ENCODE measurements at regions not wholly inside any gene's neighbourhood (a gene's known extent, or its start where the extent isn't known, plus 50 kb on each side); places are given as distances from the start of the nearest gene placed in this dataset.

DNA sequence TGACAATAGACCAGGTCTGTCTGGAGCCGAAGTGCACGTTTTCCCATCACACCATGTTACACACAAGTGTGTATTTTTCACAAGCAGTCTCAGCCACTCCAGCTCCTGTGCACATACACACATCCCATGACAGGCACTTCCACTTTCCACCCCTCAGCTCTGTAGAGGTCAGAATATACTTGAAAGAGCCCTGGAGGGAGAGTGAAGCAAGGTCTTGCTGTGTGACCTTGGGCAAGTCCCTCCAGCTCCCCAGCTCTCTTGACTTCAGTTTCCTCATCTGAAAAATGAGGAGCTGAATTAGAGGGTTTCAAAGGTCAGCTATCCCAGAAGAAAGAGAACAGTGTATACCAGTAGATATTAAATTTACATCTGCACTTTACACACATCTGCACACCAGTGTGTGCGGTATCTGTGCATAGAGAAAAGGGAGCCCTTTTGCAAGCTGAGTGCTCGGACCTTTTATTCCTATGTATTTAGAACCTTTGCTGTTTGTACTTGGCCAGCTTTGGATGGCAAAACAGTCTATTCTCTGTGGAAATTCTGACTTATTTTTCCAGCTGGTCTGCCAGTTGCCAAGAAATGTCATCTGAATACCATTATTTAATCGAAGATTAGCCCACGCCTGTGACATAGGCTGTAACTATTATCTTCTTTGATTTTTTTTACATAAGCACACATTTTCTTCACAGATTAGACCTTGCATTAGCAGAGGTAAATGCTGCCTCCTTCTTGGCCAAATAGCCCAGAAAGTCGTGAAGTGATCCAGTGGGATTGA, 528.0 kb downstream of the BNC2 start:
- DNase-seq (ENCODE audit: low spot score in 2 of 2), result no peak
- Mint-ChIP-seq H3K4me1 (no peaks in the 10 kb centered on the region), H3K9me3 (peaks cover 26% of the 10 kb centered on the region), H3K4me3 (no peak overlapping the region), H3K36me3 (ENCODE audit: insufficient read depth) (no peaks in the 10 kb centered on the region), H3K27ac (ENCODE audit: low read depth) (no peak overlapping the region), H3K27me3 (no peaks in the 10 kb centered on the region)
- no peak for ATAC-seq (replicated peaks; ENCODE audit: extremely low read depth, poor library complexity, severe bottlenecking)

DNA sequence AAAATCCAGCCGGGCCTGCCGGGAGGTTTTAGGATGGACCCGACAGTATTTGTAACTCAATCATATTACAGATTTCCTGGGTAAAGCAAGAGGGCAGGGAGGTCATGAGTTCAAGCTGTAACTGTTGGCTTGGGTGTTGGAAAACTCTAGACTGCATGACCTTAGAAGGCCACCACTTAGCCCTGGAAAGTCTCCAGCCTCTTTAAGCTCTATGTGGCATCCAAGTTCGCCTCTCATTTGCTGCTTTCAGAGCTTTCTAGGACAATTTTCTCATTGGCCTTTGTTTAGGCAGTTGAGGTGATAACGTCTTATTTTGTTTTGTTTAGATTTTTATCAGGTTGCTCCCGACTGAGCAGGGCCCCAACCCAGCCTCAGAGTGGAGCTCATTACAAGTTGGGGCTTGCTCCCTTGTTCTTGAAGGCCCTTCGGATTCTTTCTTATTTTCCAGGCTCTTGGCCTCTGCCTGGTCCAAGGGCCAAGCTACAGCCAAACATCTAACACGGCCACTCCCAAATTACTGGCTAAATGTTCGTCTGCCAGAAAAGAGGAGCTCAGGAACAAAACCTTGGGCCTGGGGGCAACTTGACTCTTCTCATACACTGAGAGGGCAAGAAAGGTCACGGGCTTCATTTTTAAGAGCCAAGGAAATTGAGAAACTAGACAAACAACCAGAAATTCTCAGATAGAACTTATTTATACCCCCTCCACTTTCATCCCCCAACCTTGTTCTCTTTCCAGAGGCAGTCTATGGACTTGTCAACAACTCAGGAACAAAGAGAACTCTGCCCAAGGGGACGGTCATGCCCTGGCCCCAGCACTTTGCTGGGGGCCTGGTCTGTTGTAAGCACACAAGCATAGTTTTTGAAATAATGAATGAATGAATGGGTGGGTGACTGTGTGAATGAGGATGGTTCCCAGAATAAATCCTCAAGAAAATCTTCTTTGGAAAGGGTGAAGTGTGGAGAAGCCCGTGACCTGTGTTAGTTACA, 526.9 kb downstream of the BNC2 start:
- H3K27ac Mint-ChIP-seq (ENCODE audit: low read depth), result no peak overlapping the region
- H3K4me3 Mint-ChIP-seq, result no peak overlapping the region
- H3K4me1 Mint-ChIP-seq, result no peaks in the 10 kb centered on the region
- no peak for ATAC-seq (replicated peaks; ENCODE audit: extremely low read depth, poor library complexity, severe bottlenecking)
- peaks cover 18% of the 10 kb centered on the region for H3K9me3 Mint-ChIP-seq
- no peaks in the 10 kb centered on the region for H3K36me3 Mint-ChIP-seq (ENCODE audit: insufficient read depth)
- no peak for DNase-seq (ENCODE audit: low spot score in 2 of 2)
- H3K27me3 Mint-ChIP-seq, result no peaks in the 10 kb centered on the region

- no peak for DNase-seq (ENCODE audit: low spot score in 2 of 2)
- H3K4me3 Mint-ChIP-seq, result no peak overlapping the region
- no peaks in the 10 kb centered on the region for H3K36me3 Mint-ChIP-seq (ENCODE audit: insufficient read depth)
- no peak overlapping the region for H3K27ac Mint-ChIP-seq (ENCODE audit: low read depth)
- no peaks in the 10 kb centered on the region for H3K27me3 Mint-ChIP-seq
- H3K9me3 Mint-ChIP-seq, result peaks cover 11% of the 10 kb centered on the region
- no peak for ATAC-seq (replicated peaks; ENCODE audit: extremely low read depth, poor library complexity, severe bottlenecking)
- no peaks in the 10 kb centered on the region for H3K4me1 Mint-ChIP-seq
Observed at GRCh38 chr9:16344343-16344742, 526.1 kb downstream of the BNC2 start.

DNA sequence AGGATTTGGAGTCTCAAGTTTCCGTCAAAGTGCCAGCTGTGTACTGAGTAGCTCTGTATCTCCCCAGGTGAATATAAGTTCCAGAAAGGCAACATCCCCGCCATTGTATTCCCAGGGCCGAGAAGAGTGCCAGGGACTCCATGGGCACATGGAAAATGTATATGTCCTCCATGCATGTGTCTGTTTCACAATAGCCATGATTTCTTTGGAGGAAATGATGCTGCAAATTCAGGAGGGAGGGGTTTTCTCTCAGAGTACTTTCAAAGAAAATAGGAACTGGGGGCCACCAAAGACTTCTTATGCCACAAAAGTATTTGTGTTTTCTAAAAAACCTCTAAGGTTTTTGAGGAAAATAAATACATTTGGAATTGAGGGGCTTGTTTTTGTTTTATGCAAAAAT, 524.6 kb downstream of the BNC2 start:
- no peaks in the 10 kb centered on the region for H3K36me3 Mint-ChIP-seq (ENCODE audit: insufficient read depth)
- no peaks in the 10 kb centered on the region for H3K4me1 Mint-ChIP-seq
- no peaks in the 10 kb centered on the region for H3K27me3 Mint-ChIP-seq
- H3K27ac Mint-ChIP-seq (ENCODE audit: low read depth), result no peak overlapping the region
- peaks cover 11% of the 10 kb centered on the region for H3K9me3 Mint-ChIP-seq
- no peak overlapping the region for H3K4me3 Mint-ChIP-seq
- DNase-seq (ENCODE audit: low spot score in 2 of 2), result no peak
- ATAC-seq (replicated peaks; ENCODE audit: extremely low read depth, poor library complexity, severe bottlenecking), result no peak

- H3K4me1 Mint-ChIP-seq, result no peaks in the 10 kb centered on the region
- no peak for DNase-seq (ENCODE audit: low spot score in 2 of 2)
- H3K4me3 Mint-ChIP-seq, result no peak overlapping the region
- no peak for ATAC-seq (replicated peaks; ENCODE audit: extremely low read depth, poor library complexity, severe bottlenecking)
- no peaks in the 10 kb centered on the region for H3K27me3 Mint-ChIP-seq
- peaks cover 11% of the 10 kb centered on the region for H3K9me3 Mint-ChIP-seq
- no peaks in the 10 kb centered on the region for H3K36me3 Mint-ChIP-seq (ENCODE audit: insufficient read depth)
- H3K27ac Mint-ChIP-seq (ENCODE audit: low read depth), result no peak overlapping the region
Observed at GRCh38 chr9:16347886-16348285, 522.6 kb downstream of the BNC2 start.

DNA sequence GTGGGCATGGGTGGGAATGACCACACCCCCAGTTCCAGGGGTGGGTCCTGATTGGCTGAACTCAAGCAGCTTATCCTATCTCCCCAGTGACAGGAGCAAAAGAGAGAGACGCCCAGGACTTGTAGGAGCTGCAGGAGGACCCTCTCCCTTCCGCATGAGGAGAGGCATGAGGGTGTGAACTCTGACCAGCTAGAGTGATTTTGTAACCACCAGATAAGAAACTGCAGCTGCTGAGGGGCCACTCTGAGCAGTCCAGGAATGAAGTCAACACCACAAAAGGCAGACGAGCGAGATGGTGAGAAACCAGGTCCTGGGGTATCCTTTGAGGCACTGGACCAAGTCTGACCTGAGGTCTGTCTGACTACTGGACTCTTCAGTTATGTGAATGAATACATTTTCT, 521.9 kb downstream of the BNC2 start:
- peaks cover 11% of the 10 kb centered on the region for H3K9me3 Mint-ChIP-seq
- no peak overlapping the region for H3K27ac Mint-ChIP-seq (ENCODE audit: low read depth)
- H3K4me3 Mint-ChIP-seq, result no peak overlapping the region
- H3K27me3 Mint-ChIP-seq, result no peaks in the 10 kb centered on the region
- ATAC-seq (replicated peaks; ENCODE audit: extremely low read depth, poor library complexity, severe bottlenecking) (no peak), DNase-seq (ENCODE audit: low spot score in 2 of 2) (no peak)
- H3K4me1 Mint-ChIP-seq, result no peaks in the 10 kb centered on the region
- H3K36me3 Mint-ChIP-seq (ENCODE audit: insufficient read depth), result no peaks in the 10 kb centered on the region

DNA sequence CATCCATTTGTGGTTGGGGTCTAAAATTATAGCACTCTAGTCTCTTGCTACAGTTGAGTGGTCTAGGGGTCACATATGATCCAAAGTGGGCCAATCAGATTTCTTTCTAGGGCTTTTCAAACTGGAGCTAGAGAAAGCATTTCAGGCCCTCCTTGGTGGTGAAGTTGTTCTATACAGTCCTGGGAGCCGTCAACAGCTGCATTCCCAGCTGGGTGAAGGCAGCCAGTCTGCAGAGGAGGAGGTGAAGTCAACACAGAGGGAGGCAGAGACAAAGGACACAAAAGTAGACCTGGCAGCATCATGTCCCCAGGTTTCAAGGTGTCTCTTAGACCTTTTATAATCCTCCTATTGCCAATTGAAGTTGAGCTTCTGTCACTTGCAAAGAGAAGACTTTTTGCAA, 518.2 kb downstream of the BNC2 start:
- H3K9me3 Mint-ChIP-seq, result peaks cover 2% of the 10 kb centered on the region
- no peak overlapping the region for H3K27ac Mint-ChIP-seq (ENCODE audit: low read depth)
- no peak overlapping the region for H3K4me3 Mint-ChIP-seq
- H3K27me3 Mint-ChIP-seq, result no peaks in the 10 kb centered on the region
- DNase-seq (ENCODE audit: low spot score in 2 of 2) (no peak), ATAC-seq (replicated peaks; ENCODE audit: extremely low read depth, poor library complexity, severe bottlenecking) (no peak)
- H3K36me3 Mint-ChIP-seq (ENCODE audit: insufficient read depth), result no peaks in the 10 kb centered on the region
- H3K4me1 Mint-ChIP-seq, result no peaks in the 10 kb centered on the region

GRCh38 chr9:16352791-16353401, 517.6 kb downstream of the BNC2 start:
- H3K4me1 Mint-ChIP-seq, result no peaks in the 10 kb centered on the region
- no peaks in the 10 kb centered on the region for H3K36me3 Mint-ChIP-seq (ENCODE audit: insufficient read depth)
- ATAC-seq (replicated peaks; ENCODE audit: extremely low read depth, poor library complexity, severe bottlenecking), result no peak
- H3K27me3 Mint-ChIP-seq, result no peaks in the 10 kb centered on the region
- DNase-seq (ENCODE audit: low spot score in 2 of 2), result no peak
- no peaks in the 10 kb centered on the region for H3K9me3 Mint-ChIP-seq
- no peak overlapping the region for H3K27ac Mint-ChIP-seq (ENCODE audit: low read depth)
- H3K4me3 Mint-ChIP-seq, result no peak overlapping the region

DNA sequence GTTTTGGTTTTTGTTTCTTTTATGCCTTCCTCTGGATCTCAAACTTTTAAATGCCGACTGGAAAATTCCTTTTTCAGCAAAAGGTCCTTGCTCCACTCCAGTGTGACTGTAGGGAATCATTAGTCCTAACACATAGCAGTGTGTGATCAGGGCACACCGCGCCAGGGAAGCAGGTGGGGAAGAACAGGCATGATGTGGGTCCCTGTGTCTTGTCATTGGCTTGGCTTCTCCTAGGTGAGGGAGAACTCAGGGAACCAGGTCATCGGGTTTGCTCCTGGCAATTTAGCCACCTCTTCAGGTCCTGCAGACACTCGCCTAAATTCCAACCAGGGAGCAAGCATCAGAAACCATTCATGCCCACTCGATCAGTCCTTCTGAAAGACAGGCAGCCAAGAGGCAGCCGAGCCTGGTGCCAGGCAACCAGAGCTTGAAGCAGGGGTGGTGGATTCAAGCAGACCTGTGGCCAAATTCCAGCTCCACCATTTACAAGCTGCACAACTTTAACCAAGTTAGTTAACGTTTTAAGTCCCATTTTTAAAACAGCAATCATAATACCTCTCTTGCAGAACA, 514.2 kb downstream of the BNC2 start:
- no peak overlapping the region for H3K27ac Mint-ChIP-seq (ENCODE audit: low read depth)
- H3K36me3 Mint-ChIP-seq (ENCODE audit: insufficient read depth), result no peaks in the 10 kb centered on the region
- DNase-seq (ENCODE audit: low spot score in 2 of 2) (no peak), ATAC-seq (replicated peaks; ENCODE audit: extremely low read depth, poor library complexity, severe bottlenecking) (no peak)
- no peaks in the 10 kb centered on the region for H3K4me1 Mint-ChIP-seq
- H3K27me3 Mint-ChIP-seq, result no peaks in the 10 kb centered on the region
- H3K4me3 Mint-ChIP-seq, result no peak overlapping the region
- H3K9me3 Mint-ChIP-seq, result peaks cover 11% of the 10 kb centered on the region

- Mint-ChIP-seq H3K36me3 (ENCODE audit: insufficient read depth) (no peaks in the 10 kb centered on the region), H3K27ac (ENCODE audit: low read depth) (no peak overlapping the region), H3K27me3 (no peaks in the 10 kb centered on the region)
Observed at GRCh38 chr9:16357828-16358227, 512.6 kb downstream of the BNC2 start.

GRCh38 chr9:16358751-16359150, 511.7 kb downstream of the BNC2 start:
- H3K4me1 Mint-ChIP-seq, result no peaks in the 10 kb centered on the region
- no peak overlapping the region for H3K27ac Mint-ChIP-seq (ENCODE audit: low read depth)
- H3K4me3 Mint-ChIP-seq, result no peak overlapping the region
- ATAC-seq (replicated peaks; ENCODE audit: extremely low read depth, poor library complexity, severe bottlenecking), result no peak
- DNase-seq (ENCODE audit: low spot score in 2 of 2), result no peak
- no peaks in the 10 kb centered on the region for H3K27me3 Mint-ChIP-seq
- no peaks in the 10 kb centered on the region for H3K36me3 Mint-ChIP-seq (ENCODE audit: insufficient read depth)
- H3K9me3 Mint-ChIP-seq, result peaks cover 11% of the 10 kb centered on the region

More at GRCh38 chr9:16357828-16358227, 512.6 kb downstream of the BNC2 start:
- no peaks in the 10 kb centered on the region for H3K4me1 Mint-ChIP-seq
- no peak for DNase-seq (ENCODE audit: low spot score in 2 of 2)
- ATAC-seq (replicated peaks; ENCODE audit: extremely low read depth, poor library complexity, severe bottlenecking), result no peak
- peaks cover 11% of the 10 kb centered on the region for H3K9me3 Mint-ChIP-seq
- H3K4me3 Mint-ChIP-seq, result no peak overlapping the region
